ENCODE measurements at regions not wholly inside any gene's neighbourhood (a gene's known extent, or its start where the extent isn't known, plus 50 kb on each side); places are given as distances from the start of the nearest gene placed in this dataset.

DNA sequence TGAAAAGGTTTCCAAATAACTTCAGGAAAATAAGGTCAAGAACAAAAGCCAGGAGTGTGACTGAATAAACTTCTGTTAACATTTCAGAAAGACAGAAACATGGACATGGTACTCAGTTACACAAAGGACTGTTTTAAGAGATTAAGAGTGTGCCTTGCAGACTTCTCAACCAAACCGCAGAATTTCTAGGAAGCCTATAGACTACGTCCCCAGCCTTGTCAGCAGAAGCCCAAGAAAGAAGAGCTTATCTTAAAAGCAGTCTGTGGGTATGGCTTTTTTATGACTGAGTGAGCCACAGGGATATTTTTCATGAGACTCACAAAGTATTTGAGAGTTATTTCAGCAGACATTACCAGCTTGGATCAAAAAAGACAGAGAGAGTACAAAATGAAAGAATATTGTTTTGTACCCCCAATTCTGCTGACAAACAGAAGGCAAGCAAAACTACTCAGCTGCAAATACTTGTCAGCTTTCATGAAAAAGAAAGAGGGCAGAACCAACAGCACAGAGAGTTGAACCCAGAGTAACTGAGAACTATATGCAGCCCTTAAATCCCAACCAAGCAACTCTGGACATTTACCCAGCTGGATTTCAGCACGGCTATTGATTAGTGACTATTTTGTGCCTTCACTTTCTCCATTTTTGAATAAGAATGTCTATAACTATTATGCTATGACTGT lies 711.0 kb upstream of the CTNND2 start:
- Histone ChIP-seq H3K23me2 (ENCODE audit: insufficient read length, low read depth, low read length, poor library complexity, severe bottlenecking) (no peaks in the 10 kb centered on the region), H3K4ac (ENCODE audit: low read depth, low read length) (no peak overlapping the region), H3K56ac (ENCODE audit: insufficient read length, low read depth, low read length) (no peak overlapping the region), H2BK12ac (ENCODE audit: insufficient read length, low read depth, low read length) (no peak overlapping the region), H2AFZ (ENCODE audit: low read length) (no peak overlapping the region), H3K4me1 (ENCODE audit: insufficient read depth, low read length) (no peaks in the 10 kb centered on the region), H3K79me2 (ENCODE audit: insufficient read depth, low read length) (no peaks in the 10 kb centered on the region), H4K20me1 (ENCODE audit: control insufficient read depth, insufficient read depth, insufficient read length) (no peaks in the 10 kb centered on the region), H2BK5ac (ENCODE audit: insufficient read length, low read length) (no peak overlapping the region), H3K79me1 (ENCODE audit: insufficient read depth, low read depth, low read length, poor library complexity, severe bottlenecking) (no peaks in the 10 kb centered on the region), H3K9me3 (ENCODE audit: control insufficient read depth, low read depth, low read length) (no peaks in the 10 kb centered on the region), H3K4me2 (ENCODE audit: insufficient read depth, insufficient read length, low read length) (no peak overlapping the region), H4K91ac (ENCODE audit: insufficient read length, low read depth, low read length) (no peak overlapping the region), H3K27ac (ENCODE audit: insufficient read length, low read depth, low read length) (no peak overlapping the region), H2BK15ac (ENCODE audit: low read depth, low read length) (no peak overlapping the region), H3K27me3 (ENCODE audit: insufficient read depth, low read length) (no peaks in the 10 kb centered on the region), H4K8ac (replicated peaks; ENCODE audit: insufficient read length, low read depth, low read length) (no peak overlapping the region), H3T11ph (ENCODE audit: low read length) (no peak overlapping the region), H2AK5ac (ENCODE audit: insufficient read length, low read length) (no peak overlapping the region), H3K23ac (ENCODE audit: insufficient read length, low read depth, low read length) (no peak overlapping the region), H3K9ac (ENCODE audit: extremely low read depth, insufficient read length, low read length) (no peak overlapping the region), H2BK20ac (ENCODE audit: low read depth, low read length, poor library complexity, severe bottlenecking) (no peak overlapping the region), H3K18ac (ENCODE audit: insufficient read length, low read depth, low read length) (no peak overlapping the region), H3K14ac (ENCODE audit: insufficient read depth, low read length) (no peak overlapping the region), H2BK120ac (ENCODE audit: low read depth, low read length, poor library complexity, severe bottlenecking) (no peak overlapping the region), H4K5ac (ENCODE audit: insufficient read length, low read depth, low read length) (no peak overlapping the region)
- Mint-ChIP-seq H3K27ac (no peak overlapping the region), H3K27me3 (ENCODE audit: low read depth) (no peaks in the 10 kb centered on the region), H3K9me3 (peaks cover 39 to 43% of the 10 kb centered on the region in 2 experiments), H3K4me3 (no peak overlapping the region), H3K4me1 (peaks cover 6 to 24% of the 10 kb centered on the region in 2 experiments; a peak in 3 of 4 replicates), H3K36me3 (ENCODE audit: insufficient read depth in 1 of 3, low read depth in 3 of 3) (peaks cover 30 to 65% (median 41%) of the 10 kb centered on the region in 3 experiments)
- TF ChIP-seq, protein P1, sequence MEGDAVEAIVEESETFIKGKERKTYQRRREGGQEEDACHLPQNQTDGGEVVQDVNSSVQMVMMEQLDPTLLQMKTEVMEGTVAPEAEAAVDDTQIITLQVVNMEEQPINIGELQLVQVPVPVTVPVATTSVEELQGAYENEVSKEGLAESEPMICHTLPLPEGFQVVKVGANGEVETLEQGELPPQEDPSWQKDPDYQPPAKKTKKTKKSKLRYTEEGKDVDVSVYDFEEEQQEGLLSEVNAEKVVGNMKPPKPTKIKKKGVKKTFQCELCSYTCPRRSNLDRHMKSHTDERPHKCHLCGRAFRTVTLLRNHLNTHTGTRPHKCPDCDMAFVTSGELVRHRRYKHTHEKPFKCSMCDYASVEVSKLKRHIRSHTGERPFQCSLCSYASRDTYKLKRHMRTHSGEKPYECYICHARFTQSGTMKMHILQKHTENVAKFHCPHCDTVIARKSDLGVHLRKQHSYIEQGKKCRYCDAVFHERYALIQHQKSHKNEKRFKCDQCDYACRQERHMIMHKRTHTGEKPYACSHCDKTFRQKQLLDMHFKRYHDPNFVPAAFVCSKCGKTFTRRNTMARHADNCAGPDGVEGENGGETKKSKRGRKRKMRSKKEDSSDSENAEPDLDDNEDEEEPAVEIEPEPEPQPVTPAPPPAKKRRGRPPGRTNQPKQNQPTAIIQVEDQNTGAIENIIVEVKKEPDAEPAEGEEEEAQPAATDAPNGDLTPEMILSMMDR (conservative IDR thresholded peaks at IDR 0.05) = no peak
- WGBS (ENCODE audit: extremely low coverage, insufficient read length, low lambda C conversion rate) = no CpG with 5 or more reads among the region's 3 CpGs
- no peak for DNase-seq
